Sigmoid colon (tissue), 4 donors: ENCODE measurements at regions not wholly inside any gene's neighbourhood (a gene's known extent, or its start where the extent isn't known, plus 50 kb on each side); places are given as distances from the start of the nearest gene placed in this dataset.

Source experiments
- POLR2A ChIP-seq, 2 donors: fragments of 450-650 bp; IDR thresholded peaks; one replicate each; pipeline ENCODE4 v1.6.1; 2016; ENCODE audit warnings: antibody characterized with exemption in 2 of 2, mild to moderate bottlenecking in 2 of 2, moderate library complexity in 2 of 2
- POLR2AphosphoS5 ChIP-seq, 4 donors: sonication (generic); formaldehyde crosslinking; IDR thresholded peaks; one replicate each; pipeline ENCODE4 v1.6.1; 2017; ENCODE audit warnings: antibody characterized with exemption in 4 of 4
- TF ChIP-seq, protein P1 (sequence below), 4 experiments: fragments of 450-650 bp in 3 of 4; fragments of 200-600 bp in 1 of 4; IDR thresholded peaks; one replicate each; pipeline ENCODE4 v1.5.1; 2016 to 2019; ENCODE audit warnings: antibody characterized with exemption in 4 of 4, mild to moderate bottlenecking in 3 of 4, moderate library complexity in 2 of 4

- TF ChIP-seq, protein P1, sequence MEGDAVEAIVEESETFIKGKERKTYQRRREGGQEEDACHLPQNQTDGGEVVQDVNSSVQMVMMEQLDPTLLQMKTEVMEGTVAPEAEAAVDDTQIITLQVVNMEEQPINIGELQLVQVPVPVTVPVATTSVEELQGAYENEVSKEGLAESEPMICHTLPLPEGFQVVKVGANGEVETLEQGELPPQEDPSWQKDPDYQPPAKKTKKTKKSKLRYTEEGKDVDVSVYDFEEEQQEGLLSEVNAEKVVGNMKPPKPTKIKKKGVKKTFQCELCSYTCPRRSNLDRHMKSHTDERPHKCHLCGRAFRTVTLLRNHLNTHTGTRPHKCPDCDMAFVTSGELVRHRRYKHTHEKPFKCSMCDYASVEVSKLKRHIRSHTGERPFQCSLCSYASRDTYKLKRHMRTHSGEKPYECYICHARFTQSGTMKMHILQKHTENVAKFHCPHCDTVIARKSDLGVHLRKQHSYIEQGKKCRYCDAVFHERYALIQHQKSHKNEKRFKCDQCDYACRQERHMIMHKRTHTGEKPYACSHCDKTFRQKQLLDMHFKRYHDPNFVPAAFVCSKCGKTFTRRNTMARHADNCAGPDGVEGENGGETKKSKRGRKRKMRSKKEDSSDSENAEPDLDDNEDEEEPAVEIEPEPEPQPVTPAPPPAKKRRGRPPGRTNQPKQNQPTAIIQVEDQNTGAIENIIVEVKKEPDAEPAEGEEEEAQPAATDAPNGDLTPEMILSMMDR (IDR thresholded peaks at IDR 0.05) = no peak
- no peak for TF ChIP-seq POLR2AphosphoS5 (IDR thresholded peaks at IDR 0.05)
- TF ChIP-seq POLR2A (IDR thresholded peaks at IDR 0.05) = no peak
Observed at GRCh38 chr12:92485351-92486348, 217.1 kb upstream of the PLEKHG7 start.
